GM21423 (cell line): ENCODE measurements at regions not wholly inside any gene's neighbourhood (a gene's known extent, or its start where the extent isn't known, plus 50 kb on each side); places are given as distances from the start of the nearest gene placed in this dataset.
"Not testable (repeated sequence)": the region's sequence is repeated elsewhere in the genome, so short reads cannot be mapped to it uniquely, and the experiment has no call there.

ENCODE experiments used
- ATAC-seq: cut with Tn5 transposase; IDR thresholded peaks from one replicate; pipeline ENCODE4 v1.9.1; 2021; ENCODE audit warnings: mild to moderate bottlenecking, moderate library complexity; ENCODE audit not compliant: unreplicated experiment

DNA sequence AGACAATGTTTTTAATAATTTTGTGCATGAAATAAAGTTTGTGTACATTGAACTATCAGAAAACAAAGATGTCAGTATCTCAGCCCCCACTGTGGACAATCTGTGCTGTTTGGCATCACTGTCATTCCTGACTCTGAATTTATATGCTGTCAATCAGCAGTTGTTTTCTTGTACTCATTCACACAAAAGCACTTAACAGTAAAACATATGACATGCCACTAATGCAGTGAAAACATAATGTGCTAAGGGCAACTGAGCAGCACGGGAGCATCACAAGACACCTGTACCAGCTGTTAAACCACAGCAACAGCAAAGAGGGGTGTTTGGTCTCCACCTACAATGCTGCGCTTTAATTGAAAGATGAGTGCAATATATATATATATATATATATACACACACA, 647.8 kb upstream of the SLC35B3 start:
- ATAC-seq: no peak

DNA sequence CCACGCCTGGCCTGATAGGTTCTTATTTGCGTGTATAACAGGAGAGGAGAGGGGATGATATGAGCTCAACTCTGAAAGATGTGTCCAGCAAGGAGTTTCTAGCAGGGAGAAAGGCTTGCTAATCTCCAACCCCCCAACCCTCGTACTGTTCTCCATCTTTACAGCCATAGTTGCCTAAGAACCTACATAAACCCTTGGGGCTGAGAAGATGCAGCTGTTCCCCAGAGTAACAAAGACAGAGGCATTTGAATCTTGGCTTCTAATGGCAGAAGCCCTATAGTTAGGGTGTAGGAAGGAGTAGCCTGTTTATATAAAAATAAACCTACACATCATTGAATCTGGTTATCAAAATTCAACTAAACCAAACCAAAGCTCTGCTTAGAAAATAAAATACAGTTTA, 631.4 kb upstream of the SLC35B3 start:
- ATAC-seq: no peak

DNA sequence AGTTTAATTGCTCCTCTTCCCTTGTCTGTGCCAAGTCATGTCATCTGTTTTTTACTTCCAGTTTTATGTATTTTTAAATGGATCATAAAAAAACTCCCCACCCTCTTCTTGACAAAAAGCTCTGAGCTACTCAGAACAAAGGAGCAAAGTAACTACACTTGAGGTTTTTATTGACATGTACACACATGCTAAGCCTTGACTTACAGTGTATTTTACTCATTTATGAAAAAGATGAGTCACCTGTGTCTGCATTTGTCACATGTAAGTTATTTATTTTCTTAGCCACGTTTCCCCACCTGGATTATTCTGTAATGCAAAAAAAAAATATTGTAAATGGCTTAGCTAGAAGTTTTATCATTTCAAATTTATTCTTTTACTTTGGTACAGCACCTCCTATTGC, 628.8 kb upstream of the SLC35B3 start:
- no peak for ATAC-seq

DNA sequence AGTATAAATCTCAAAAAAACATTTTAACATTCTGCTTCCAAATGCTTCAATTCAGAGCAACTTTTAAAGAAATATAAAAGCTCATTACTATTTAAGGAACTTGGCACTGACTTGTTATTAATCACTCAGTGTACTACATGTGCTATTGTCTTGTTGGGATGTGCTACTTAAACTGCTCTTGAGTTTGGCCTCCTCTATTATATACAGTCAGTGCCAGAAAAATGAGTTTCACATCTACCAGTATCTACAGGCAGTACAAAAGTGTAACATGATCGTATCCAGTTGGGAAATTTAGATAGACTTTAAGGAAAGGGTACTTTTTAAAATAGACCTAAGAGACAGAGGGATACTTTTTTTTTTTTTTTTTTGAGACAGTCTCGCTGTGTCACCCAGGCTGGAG, 627.3 kb upstream of the SLC35B3 start:
- no peak for ATAC-seq

GRCh38 chr6:9057937-9058336, 622.6 kb upstream of the SLC35B3 start:
- ATAC-seq: no peak

GRCh38 chr6:9056556-9056955, 621.2 kb upstream of the SLC35B3 start:
- ATAC-seq: no peak

DNA sequence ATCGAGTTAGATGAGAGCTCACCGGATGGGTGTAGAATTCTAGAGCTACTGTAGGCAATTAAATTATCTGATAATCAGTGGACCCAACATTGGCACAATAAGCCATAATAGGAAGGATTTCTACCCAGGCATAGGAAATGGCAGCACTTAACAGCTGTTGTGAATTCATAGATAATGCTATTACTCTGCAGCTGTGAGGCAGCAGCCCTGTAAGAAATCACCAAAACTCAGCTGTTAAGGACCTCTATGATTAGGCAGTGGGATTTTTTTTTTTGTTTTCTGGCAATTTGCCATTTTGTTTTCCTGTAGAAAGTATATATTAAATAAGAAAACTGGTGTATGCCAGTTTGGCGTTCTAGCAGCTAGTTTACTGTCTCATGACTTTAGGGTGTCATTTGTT, 609.1 kb upstream of the SLC35B3 start:
- ATAC-seq: no peak

GRCh38 chr6:9040718-9041117, 605.4 kb upstream of the SLC35B3 start:
- no peak for ATAC-seq

DNA sequence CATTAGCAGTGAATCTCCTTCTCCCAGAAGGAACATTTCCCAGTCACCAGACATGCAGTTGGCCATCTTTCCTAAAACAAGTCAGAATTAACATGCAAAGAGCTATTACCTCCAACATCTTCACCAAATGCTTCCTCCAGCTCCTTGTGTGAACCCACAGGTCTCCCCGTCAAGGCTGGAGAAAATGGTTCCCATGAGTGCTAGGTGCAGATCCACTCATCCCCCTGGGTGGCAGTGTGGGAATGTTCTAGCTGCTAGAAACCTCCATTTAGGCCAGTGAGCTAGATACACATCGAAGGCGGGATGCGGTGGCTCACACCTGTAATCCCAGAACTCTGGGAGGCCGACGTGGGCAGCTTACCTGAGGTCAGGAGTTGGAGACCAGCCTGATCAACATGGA, 603.9 kb upstream of the SLC35B3 start:
- no peak for ATAC-seq

DNA sequence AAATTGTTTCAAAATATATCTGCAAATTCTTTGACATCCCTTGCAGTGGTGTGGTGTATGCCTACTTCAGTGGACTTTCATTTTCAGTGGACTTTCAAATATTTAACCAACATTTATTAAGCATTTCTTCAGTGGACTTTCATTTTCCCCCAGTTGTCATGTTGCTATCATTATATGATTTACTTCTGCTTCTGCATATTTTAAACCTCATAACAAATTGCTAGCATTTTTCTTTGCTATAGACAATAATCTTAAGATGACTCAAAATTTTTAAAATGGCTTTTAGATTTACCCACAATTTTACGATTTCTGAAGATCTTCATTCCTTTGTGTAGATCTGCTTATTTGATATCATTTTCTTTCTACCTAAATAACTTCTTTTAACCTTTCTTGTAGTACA, 592.7 kb upstream of the SLC35B3 start:
- ATAC-seq: no peak

DNA sequence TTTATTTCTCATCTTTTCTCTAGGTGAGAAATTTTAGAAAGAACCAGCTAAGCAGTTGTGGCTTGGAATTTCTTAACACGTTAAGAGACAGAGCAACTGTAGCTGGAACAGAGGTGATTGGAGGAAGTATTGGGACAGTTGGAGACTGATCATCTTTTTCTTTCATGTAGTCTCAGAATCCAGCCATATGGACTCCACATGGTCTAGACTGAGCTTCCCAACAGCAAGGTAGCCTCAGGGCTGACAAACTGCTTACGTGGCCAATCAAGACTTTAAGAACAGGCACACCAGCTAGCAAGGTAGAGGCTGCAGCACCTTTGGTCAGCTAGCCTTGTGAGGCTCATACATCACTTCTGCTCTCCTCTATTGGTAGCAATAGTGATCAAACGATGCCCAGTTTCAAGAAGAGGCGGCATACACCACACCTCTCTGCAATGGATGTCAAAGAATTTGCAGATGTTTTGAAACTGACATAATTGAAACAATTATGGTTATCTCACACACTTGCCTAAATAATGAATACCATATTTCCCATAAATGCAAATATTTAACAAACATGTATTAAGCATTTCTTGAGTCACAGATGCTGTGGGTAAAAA, 590.5 kb upstream of the SLC35B3 start:
- no peak for ATAC-seq

GRCh38 chr6:9025228-9025627, 589.9 kb upstream of the SLC35B3 start:
- no peak for ATAC-seq

- ATAC-seq: not testable (repeated sequence)
Measured at GRCh38 chr6:9024246-9024645, 588.9 kb upstream of the SLC35B3 start.

GRCh38 chr6:9020001-9020400, 584.7 kb upstream of the SLC35B3 start:
- ATAC-seq: no peak

DNA sequence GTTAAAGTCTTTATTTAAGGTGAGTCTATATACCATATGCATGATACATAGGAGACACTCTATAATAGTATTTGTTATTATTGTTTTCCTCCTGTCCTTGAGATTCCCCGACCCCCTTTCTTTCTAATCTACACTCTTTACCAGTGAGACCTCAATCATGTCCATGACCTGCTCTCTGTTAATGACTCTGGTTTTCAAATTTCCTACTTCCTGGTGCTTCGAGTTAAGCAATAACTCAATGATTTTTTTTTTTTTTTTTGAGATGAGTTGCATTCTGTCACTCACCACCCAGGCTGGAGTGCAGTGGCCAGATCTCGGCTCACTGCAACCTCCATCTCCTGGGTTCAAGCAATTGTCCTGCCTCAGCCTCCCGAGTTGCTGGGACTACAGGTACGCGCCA, 574.6 kb upstream of the SLC35B3 start:
- no peak for ATAC-seq

DNA sequence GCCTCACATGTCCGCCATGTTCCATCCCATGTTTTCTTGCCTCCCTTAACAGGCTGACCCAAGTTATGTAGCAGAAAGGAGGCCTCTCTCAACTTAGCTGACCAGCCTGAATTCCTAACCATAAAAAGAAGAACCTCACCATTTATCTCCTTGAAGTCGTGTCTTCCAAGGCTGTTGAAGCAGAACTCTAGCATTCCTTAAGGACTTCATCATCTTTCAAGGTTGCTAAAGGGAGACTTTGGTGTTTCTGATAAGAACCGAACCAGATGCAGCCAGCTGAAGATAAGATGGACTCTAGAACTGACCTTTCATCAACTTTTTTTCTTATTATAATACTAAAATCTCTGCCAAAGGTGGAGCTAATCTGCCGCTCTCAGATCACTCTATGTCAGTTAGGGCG, 571.7 kb upstream of the SLC35B3 start:
- ATAC-seq: no peak

DNA sequence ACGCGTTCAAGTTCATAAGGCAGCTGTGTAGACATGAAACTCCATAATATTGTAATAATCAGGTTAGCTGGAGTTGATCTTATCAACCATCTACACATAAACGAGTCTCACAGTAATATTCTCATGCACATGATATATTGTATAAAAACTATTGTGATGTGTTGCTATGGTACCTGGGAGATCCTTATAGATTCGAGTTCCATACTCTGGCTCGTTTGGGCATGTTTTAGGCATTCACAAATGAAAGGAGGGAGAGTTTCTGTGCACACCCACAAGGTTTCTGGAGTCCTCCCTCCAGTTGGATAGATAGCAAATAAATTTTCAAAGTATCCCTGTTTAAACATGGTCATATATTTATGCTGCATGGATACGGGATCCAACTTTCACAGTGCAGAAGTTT, 567.5 kb upstream of the SLC35B3 start:
- ATAC-seq: no peak

GRCh38 chr6:8995156-8995555, 559.8 kb upstream of the SLC35B3 start:
- ATAC-seq: no peak

GRCh38 chr6:8993111-8993510, 557.8 kb upstream of the SLC35B3 start:
- ATAC-seq: no peak

GRCh38 chr6:8991844-8992243, 556.5 kb upstream of the SLC35B3 start:
- no peak for ATAC-seq

DNA sequence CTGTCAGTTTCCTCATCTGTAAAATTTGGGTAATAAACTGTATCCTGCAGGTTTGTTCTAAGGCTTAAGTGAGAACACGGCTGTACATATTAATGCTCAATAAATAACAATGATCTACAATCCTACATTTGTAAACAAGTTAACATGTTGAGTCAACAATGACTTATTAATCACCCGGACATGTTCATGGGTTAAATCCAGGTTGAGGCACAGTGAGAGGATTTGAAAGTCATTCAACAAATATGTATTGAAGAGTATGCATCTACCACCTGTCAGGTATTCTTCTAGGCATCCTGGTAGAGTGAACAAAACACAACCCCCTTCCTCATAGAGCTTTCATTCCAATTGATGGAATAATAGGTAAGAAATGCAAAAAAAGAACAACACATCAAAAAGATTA, 554.7 kb upstream of the SLC35B3 start:
- ATAC-seq: no peak

- peak; percentile 93 for ATAC-seq
Measured at GRCh38 chr6:8983202-8983688, 547.9 kb upstream of the SLC35B3 start.

- ATAC-seq: no peak
Measured at GRCh38 chr6:8982668-8983067, 547.3 kb upstream of the SLC35B3 start.
